DND-41 (cell line): ENCODE measurements at regions not wholly inside any gene's neighbourhood (a gene's known extent, or its start where the extent isn't known, plus 50 kb on each side); places are given as distances from the start of the nearest gene placed in this dataset.

Source experiments
- ATAC-seq: fragments of 200-7000 bp; cut with Tn5 transposase; 3 replicates; pipeline ENCODE4 v1.9.1; 2021; ENCODE audit warnings: low read depth; ENCODE audit not compliant: insufficient read depth
- DNase-seq: peaks from one replicate; pipeline ENCODE4 v3.0.0-alpha.2; 2020
- H2AFZ ChIP-seq: 2 replicates; pipeline ENCODE4 v1.6.0; 2012; ENCODE audit warnings: low read depth, low read length
- H3K27ac ChIP-seq: 2 replicates; pipeline ENCODE4 v1.5.1; 2012; ENCODE audit warnings: low read length, inconsistent platforms
- H3K27me3 ChIP-seq: fragments of 200-600 bp; sonication (generic); 2 replicates; pipeline ENCODE4 v1.6.0; 2012; ENCODE audit warnings: low read length, mild to moderate bottlenecking, inconsistent platforms; ENCODE audit not compliant: insufficient read depth, poor library complexity
- H3K36me3 ChIP-seq: 2 replicates; pipeline ENCODE4 v1.5.1; 2012; ENCODE audit warnings: low read length, inconsistent platforms; ENCODE audit not compliant: insufficient read depth
- H3K4me1 ChIP-seq: 2 replicates; pipeline ENCODE4 v1.5.1; 2012; ENCODE audit warnings: mild to moderate bottlenecking, low read length; ENCODE audit not compliant: insufficient read depth
- H3K4me2 ChIP-seq: 2 replicates; pipeline ENCODE4 v1.6.0; 2012; ENCODE audit warnings: mild to moderate bottlenecking, moderate library complexity, low read length, inconsistent platforms; ENCODE audit not compliant: insufficient read depth
- H3K4me3 ChIP-seq, 2 experiments: fragments of 200-600 bp in 1 of 2; shearing (Covaris generic) in 1 of 2; 2 replicates each; pipeline ENCODE4 v1.5.1; 2012 to 2016; ENCODE audit warnings: inconsistent platforms in 2 of 2, low read length in 2 of 2, mild to moderate bottlenecking in 2 of 2, low read depth in 1 of 2, moderate library complexity in 1 of 2
- H3K79me2 ChIP-seq: 2 replicates; pipeline ENCODE4 v1.6.0; 2012; ENCODE audit warnings: low read length, inconsistent platforms; ENCODE audit not compliant: insufficient read depth
- H3K9ac ChIP-seq: 2 replicates; pipeline ENCODE4 v1.6.0; 2012; ENCODE audit warnings: low read depth, mild to moderate bottlenecking, inconsistent platforms, low read length, moderate library complexity
- H3K9me3 ChIP-seq: 2 replicates; pipeline ENCODE4 v1.5.1; 2012; ENCODE audit warnings: low read length, moderate library complexity, mild to moderate bottlenecking, inconsistent platforms; ENCODE audit not compliant: insufficient read depth, severe bottlenecking
- H4K20me1 ChIP-seq: 2 replicates; pipeline ENCODE4 v1.6.0; 2012; ENCODE audit warnings: low read length; ENCODE audit not compliant: insufficient read depth
- CTCF ChIP-seq: IDR thresholded peaks from 2 replicates; pipeline ENCODE4 v1.5.1; 2012; ENCODE audit warnings: borderline replicate concordance, low read length, moderate library complexity, mild to moderate bottlenecking; ENCODE audit not compliant: poor library complexity, severe bottlenecking; ENCODE audit errors: extremely low read depth
- EZH2 ChIP-seq: IDR thresholded peaks from 3 replicates; pipeline ENCODE4 v1.6.1; 2012; ENCODE audit warnings: borderline replicate concordance, low read depth, mild to moderate bottlenecking, moderate library complexity, low read length, inconsistent platforms; ENCODE audit not compliant: severe bottlenecking

GRCh38 chrX:5341902-5342301 lies 886.8 kb downstream of the NLGN4X start:
- Histone ChIP-seq H3K9ac (no peak overlapping the region), H2AFZ (no peak overlapping the region), H3K27me3 (no peaks in the 10 kb centered on the region), H3K27ac (no peak overlapping the region), H3K79me2 (no peaks in the 10 kb centered on the region), H3K36me3 (no peaks in the 10 kb centered on the region), H3K4me2 (no peak overlapping the region), H3K4me1 (no peaks in the 10 kb centered on the region), H3K9me3 (no peaks in the 10 kb centered on the region), H4K20me1 (no peaks in the 10 kb centered on the region), H3K4me3 (no peak overlapping the region)
- ATAC-seq (no peak), DNase-seq (no peak)
- TF ChIP-seq EZH2 = no peak
- TF ChIP-seq CTCF = no peak

- Histone ChIP-seq H3K4me3 (no peak overlapping the region), H4K20me1 (no peaks in the 10 kb centered on the region), H3K9ac (no peak overlapping the region), H2AFZ (no peak overlapping the region), H3K79me2 (no peaks in the 10 kb centered on the region), H3K36me3 (no peaks in the 10 kb centered on the region), H3K27ac (no peak overlapping the region), H3K4me1 (no peaks in the 10 kb centered on the region), H3K4me2 (no peak overlapping the region), H3K9me3 (no peaks in the 10 kb centered on the region), H3K27me3 (no peaks in the 10 kb centered on the region)
- DNase-seq (no peak), ATAC-seq (no peak)
- TF ChIP-seq EZH2 (no peak), CTCF (no peak)
Observed at GRCh38 chrX:5337160-5337559, 891.5 kb downstream of the NLGN4X start.

GRCh38 chrX:5324546-5324945 lies 904.1 kb downstream of the NLGN4X start:
- no peak for TF ChIP-seq CTCF
- TF ChIP-seq EZH2 = no peak
- ATAC-seq (no peak), DNase-seq (no peak)
- no peak overlapping the region for H3K4me2 ChIP-seq
- H3K4me3 ChIP-seq = no peak overlapping the region
- no peak overlapping the region for H3K9ac ChIP-seq
- no peaks in the 10 kb centered on the region for H3K36me3 ChIP-seq
- H3K27me3 ChIP-seq = no peaks in the 10 kb centered on the region
- no peak overlapping the region for H2AFZ ChIP-seq
- H3K27ac ChIP-seq = no peak overlapping the region
- H3K9me3 ChIP-seq = no peaks in the 10 kb centered on the region
- no peaks in the 10 kb centered on the region for H3K4me1 ChIP-seq
- H4K20me1 ChIP-seq = no peaks in the 10 kb centered on the region
- H3K79me2 ChIP-seq = no peaks in the 10 kb centered on the region

- Histone ChIP-seq H3K36me3 (no peaks in the 10 kb centered on the region), H3K4me1 (no peaks in the 10 kb centered on the region), H3K79me2 (no peaks in the 10 kb centered on the region), H3K27me3 (no peaks in the 10 kb centered on the region), H2AFZ (no peak overlapping the region), H3K4me3 (no peak overlapping the region), H3K9me3 (no peaks in the 10 kb centered on the region), H3K9ac (no peak overlapping the region), H3K4me2 (no peak overlapping the region), H3K27ac (no peak overlapping the region), H4K20me1 (no peaks in the 10 kb centered on the region)
- DNase-seq (no peak), ATAC-seq (no peak)
- no peak for TF ChIP-seq EZH2
- TF ChIP-seq CTCF = no peak
Observed at GRCh38 chrX:5314148-5314547, 914.5 kb downstream of the NLGN4X start.
